CD4-positive, CD25-positive, alpha-beta regulatory T cell (primary cell): ENCODE measurements at regions not wholly inside any gene's neighbourhood (a gene's known extent, or its start where the extent isn't known, plus 50 kb on each side); places are given as distances from the start of the nearest gene placed in this dataset.

ENCODE experiments used
- ATAC-seq, 2 donors: fragments of 150-1000 bp; cut with Tn5 transposase; one replicate each; pipeline ENCODE4 v1.10.0; 2021; ENCODE audit warnings: low read depth in 2 of 2, moderate number of reproducible peaks in 2 of 2, moderate library complexity in 1 of 2
- DNase-seq, 3 donors: peaks; one replicate each; pipeline versions ENCODE4 v3.0.0 to v3.0.0-alpha.2; 2012 to 2022; ENCODE audit warnings: mixed read lengths in 1 of 3
- H3K27ac ChIP-seq: one replicate; pipeline ENCODE4 v1.7.0; 2013; ENCODE audit warnings: mild to moderate bottlenecking, low read length; ENCODE audit not compliant: insufficient read depth, poor library complexity, severe bottlenecking
- H3K27me3 ChIP-seq: one replicate; pipeline ENCODE4 v1.7.0; 2013; ENCODE audit warnings: low read length; ENCODE audit not compliant: control insufficient read depth, insufficient read depth
- H3K36me3 ChIP-seq: one replicate; pipeline ENCODE4 v1.7.0; 2013; ENCODE audit warnings: mild to moderate bottlenecking, low read length, moderate library complexity; ENCODE audit not compliant: control insufficient read depth, insufficient read depth
- H3K4me1 ChIP-seq: 2 replicates; pipeline ENCODE4 v1.7.0; 2013; ENCODE audit warnings: mild to moderate bottlenecking, low read length; ENCODE audit not compliant: insufficient read depth, control insufficient read depth, poor library complexity, severe bottlenecking
- H3K4me3 ChIP-seq: one replicate; pipeline ENCODE4 v1.7.0; 2013; ENCODE audit warnings: low read depth, mild to moderate bottlenecking, low read length, moderate library complexity
- H3K9me3 ChIP-seq, 2 experiments: 1 replicate in 1 of 2; 2 replicates in 1 of 2; pipeline ENCODE4 v1.7.0; 2013; ENCODE audit warnings: low read length in 2 of 2, mild to moderate bottlenecking in 1 of 2, moderate library complexity in 1 of 2; ENCODE audit not compliant: control insufficient read depth in 2 of 2
- H3K27ac Mint-ChIP-seq, 3 donors: one replicate each; pipeline ENCODE4 v1.8.0; 2020 to 2022; ENCODE audit warnings: mild to moderate bottlenecking in 3 of 3, mixed read lengths in 3 of 3, moderate library complexity in 2 of 3
- H3K27me3 Mint-ChIP-seq: one replicate; pipeline ENCODE4 v1.8.0; 2022; ENCODE audit warnings: mild to moderate bottlenecking, mixed read lengths
- H3K36me3 Mint-ChIP-seq: one replicate; pipeline ENCODE4 v1.8.0; 2020; ENCODE audit warnings: mixed read lengths
- H3K4me1 Mint-ChIP-seq, 4 donors: one replicate each; pipeline ENCODE4 v1.8.0; 2020 to 2022; ENCODE audit warnings: mixed read lengths in 4 of 4, mild to moderate bottlenecking in 1 of 4
- H3K4me3 Mint-ChIP-seq, 4 donors: one replicate each; pipeline ENCODE4 v1.8.0; 2020 to 2022; ENCODE audit warnings: mild to moderate bottlenecking in 4 of 4, mixed read lengths in 4 of 4, moderate library complexity in 3 of 4
- H3K9me3 Mint-ChIP-seq, 7 donors: one replicate each; pipeline ENCODE4 v1.8.0; 2020 to 2022; ENCODE audit warnings: mixed read lengths in 7 of 7, mild to moderate bottlenecking in 3 of 7, moderate library complexity in 2 of 7

DNA sequence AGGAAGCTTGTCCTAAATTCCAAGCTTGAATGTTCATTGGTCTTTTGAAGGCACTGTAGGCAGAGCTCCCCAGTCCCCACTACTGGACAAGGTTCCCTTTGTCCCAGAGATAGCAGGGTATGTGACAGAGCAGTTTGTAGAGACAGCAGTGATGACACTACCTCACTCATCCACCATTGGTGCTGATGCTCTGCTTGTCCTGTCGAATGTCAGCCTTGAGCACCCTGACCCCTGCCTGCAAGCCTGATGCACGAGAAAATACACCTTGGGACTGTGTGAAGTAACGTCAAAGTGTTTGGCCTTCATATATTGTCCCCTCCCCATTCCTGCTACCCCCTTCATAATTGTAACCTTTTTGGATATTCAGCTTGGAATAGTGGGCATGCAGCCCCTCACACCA lies 188.9 kb upstream of the EOLA2 start:
- Histone ChIP-seq H3K27ac (no peak overlapping the region), H3K27me3 (no peaks in the 10 kb centered on the region), H3K4me1 (no peaks in the 10 kb centered on the region), H3K9me3 (no peaks in the 10 kb centered on the region), H3K4me3 (no peak overlapping the region), H3K36me3 (no peaks in the 10 kb centered on the region)
- Mint-ChIP-seq H3K36me3 (no peaks in the 10 kb centered on the region), H3K4me1 (no peaks in the 10 kb centered on the region), H3K27me3 (peaks cover 5% of the 10 kb centered on the region), H3K9me3 (peaks cover 0 to 2% (median 0%) of the 10 kb centered on the region in 7 donors), H3K4me3 (no peak overlapping the region), H3K27ac (no peak overlapping the region)
- no peak for DNase-seq
- ATAC-seq: no peak

DNA sequence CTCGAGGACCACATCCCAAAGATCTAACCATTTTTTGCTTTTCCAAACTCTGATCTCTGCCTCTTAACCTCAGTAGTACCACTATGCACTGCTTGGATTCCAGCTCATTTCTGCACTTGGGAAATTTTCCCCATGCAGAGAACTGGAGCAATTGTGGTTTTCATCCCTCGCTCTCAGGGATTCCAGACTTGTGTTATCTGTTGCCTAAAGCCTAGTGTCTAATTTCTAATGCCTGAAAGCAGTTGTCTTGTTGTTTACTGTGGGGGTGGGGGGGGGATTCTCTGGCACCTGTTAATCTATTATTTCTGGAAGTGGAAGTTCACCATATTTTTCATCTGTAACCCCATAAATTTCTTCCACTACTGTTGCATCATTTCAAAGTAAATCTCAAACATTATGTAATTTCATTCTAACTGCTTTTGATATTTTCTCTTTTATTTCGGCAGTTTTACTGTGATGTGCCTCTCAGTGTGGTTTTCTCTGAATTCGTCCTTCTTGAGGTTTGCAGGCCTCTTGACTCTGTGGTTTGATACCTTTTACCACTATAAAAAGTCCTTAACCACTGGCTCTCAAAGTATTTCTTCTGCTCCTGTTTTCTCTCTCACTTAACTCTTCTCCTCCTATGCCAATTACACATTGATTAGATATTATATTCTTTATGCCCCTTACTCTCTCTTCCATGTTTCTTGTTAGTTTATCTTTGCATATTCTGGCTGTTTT lies 205.6 kb upstream of the EOLA2 start:
- Mint-ChIP-seq H3K9me3 (peaks cover 0 to 15% (median 5%) of the 10 kb centered on the region in 7 donors), H3K27me3 (no peaks in the 10 kb centered on the region), H3K27ac (no peak overlapping the region), H3K36me3 (no peaks in the 10 kb centered on the region), H3K4me3 (no peak overlapping the region), H3K4me1 (no peaks in the 10 kb centered on the region)
- no peaks in the 10 kb centered on the region for H3K4me1 ChIP-seq
- no peaks in the 10 kb centered on the region for H3K27me3 ChIP-seq
- H3K36me3 ChIP-seq: no peaks in the 10 kb centered on the region
- ATAC-seq (no peak), DNase-seq (no peak)
- peaks cover 0 to 7% of the 10 kb centered on the region in 2 experiments for H3K9me3 ChIP-seq
- no peak overlapping the region for H3K4me3 ChIP-seq
- H3K27ac ChIP-seq: no peak overlapping the region

DNA sequence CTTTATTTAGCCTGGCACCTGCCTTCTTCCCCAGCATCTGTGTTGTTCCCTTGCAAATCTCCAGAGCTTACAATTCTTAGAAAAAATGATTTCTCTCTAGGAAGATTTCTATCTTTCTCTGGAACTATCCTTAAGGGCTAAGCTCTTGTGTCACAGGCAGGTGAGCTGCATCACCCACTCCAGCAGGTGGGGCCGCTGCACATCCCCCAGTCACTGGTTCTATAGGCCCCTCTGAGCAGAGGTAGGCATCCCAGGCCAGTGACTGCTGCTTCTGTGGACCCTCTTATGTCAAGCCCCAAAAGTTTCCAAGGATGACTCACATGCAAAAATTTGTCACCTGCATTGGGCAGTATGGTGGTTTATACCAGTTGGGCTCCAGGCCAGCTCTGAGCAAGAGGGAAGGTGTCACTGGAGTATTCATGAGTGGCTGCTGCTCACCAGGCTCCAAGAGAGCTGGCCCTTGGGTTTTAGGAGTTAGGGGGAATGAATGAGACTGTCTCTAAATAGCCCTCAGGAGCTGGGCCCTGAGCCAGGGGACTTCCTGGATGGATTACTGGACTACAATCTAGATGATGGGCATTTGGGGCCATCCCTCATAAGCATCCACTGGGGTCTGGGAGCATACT lies 208.1 kb upstream of the EOLA2 start:
- Histone ChIP-seq H3K4me3 (no peak overlapping the region), H3K36me3 (no peaks in the 10 kb centered on the region), H3K27me3 (no peaks in the 10 kb centered on the region), H3K9me3 (peaks cover 0 to 7% of the 10 kb centered on the region in 2 experiments), H3K27ac (no peak overlapping the region), H3K4me1 (no peaks in the 10 kb centered on the region)
- peaks cover 0 to 15% (median 5%) of the 10 kb centered on the region in 7 donors for H3K9me3 Mint-ChIP-seq
- ATAC-seq (no peak), DNase-seq (no peak)
- no peak overlapping the region for H3K27ac Mint-ChIP-seq
- H3K4me3 Mint-ChIP-seq: no peak overlapping the region
- no peaks in the 10 kb centered on the region for H3K27me3 Mint-ChIP-seq
- H3K4me1 Mint-ChIP-seq: no peaks in the 10 kb centered on the region
- H3K36me3 Mint-ChIP-seq: no peaks in the 10 kb centered on the region

DNA sequence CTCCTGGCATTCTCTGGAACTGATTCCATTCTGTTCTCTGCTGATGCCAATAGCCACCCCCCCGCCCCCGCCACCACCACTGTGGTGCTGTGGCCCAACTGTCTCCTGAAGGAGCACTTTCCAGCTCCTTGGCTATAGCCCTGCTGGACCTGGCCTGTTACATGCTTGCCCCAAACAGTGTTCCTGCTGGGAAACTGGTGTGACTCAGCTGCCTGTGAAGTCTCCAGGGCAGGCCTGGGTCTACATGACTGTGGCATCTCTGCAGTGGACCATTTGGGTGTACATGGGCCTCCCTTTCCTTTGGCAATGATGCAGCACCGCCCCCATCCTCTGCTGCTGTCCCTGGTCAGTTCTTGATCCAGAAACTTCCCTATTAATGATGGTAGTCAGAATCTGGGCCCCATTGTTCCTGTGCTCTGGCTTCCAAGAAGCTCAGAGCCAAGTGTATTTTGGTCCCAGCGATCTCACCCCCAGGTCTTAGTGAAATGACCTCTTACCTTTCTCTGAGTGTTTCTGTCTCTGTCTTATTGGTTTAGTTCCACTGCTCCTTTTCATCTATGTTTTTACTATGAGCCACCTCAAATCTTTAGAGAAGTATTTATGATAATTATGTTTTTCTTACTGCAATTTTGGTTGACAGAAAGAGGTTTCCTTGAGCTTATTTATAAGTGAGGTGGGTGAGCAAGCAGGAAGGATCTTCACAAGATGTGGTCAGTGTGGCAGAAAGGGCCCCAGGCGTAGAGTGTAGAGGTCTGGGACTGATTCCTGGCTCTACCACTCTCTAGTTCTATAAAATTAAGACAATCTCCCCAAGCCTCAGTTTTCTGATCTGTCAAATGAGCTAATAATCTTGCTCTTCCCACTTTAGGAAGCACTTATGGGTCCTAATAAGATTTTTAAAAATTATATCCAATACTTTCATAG lies 210.7 kb upstream of the EOLA2 start:
- Mint-ChIP-seq H3K27ac (no peak overlapping the region), H3K9me3 (peaks cover 0 to 1% (median 0%) of the 10 kb centered on the region in 7 donors), H3K27me3 (no peaks in the 10 kb centered on the region), H3K4me3 (no peak overlapping the region), H3K4me1 (no peaks in the 10 kb centered on the region), H3K36me3 (no peaks in the 10 kb centered on the region)
- Histone ChIP-seq H3K27me3 (no peaks in the 10 kb centered on the region), H3K4me1 (no peaks in the 10 kb centered on the region), H3K9me3 (no peaks in the 10 kb centered on the region), H3K4me3 (no peak overlapping the region), H3K27ac (no peak overlapping the region), H3K36me3 (no peaks in the 10 kb centered on the region)
- no peak for DNase-seq
- ATAC-seq: no peak

DNA sequence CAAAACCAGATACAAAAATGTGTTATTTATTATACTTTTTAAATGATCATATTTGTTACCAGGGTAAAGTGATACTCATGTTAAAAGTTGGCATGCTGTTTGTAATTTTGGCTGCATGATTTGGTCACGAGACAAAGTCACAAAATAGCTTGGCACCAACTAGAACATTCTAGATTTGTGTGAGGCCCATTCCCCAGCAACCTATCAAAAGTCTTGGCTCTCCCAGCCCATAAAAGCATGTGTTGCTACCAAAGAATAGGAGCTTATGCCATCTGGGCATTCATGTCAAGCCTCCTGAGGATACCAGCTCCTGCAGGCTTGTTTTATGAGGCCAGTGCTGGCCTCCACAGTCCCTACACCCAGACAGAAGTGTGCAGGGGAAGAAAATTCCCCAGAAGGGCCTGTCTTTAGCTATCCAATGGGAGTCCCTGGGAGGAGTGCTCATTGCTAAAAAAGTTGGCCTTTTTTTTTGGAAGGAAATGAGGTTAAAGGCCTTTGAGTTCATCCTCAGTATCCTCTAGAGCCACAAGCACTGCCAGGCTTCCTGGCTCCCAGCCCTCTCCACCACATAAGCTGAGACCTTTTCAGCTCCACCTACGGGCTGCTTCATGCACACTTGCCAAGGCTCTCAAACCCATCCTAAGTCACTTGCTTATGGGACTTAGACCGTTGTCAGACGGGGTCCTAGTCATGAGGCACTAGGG lies 211.9 kb upstream of the EOLA2 start:
- ATAC-seq (no peak), DNase-seq (no peak)
- no peaks in the 10 kb centered on the region for H3K27me3 Mint-ChIP-seq
- no peaks in the 10 kb centered on the region for H3K4me1 ChIP-seq
- H3K9me3 Mint-ChIP-seq: peaks cover 0 to 1% (median 0%) of the 10 kb centered on the region in 7 donors
- no peak overlapping the region for H3K27ac ChIP-seq
- H3K4me1 Mint-ChIP-seq: no peaks in the 10 kb centered on the region
- no peaks in the 10 kb centered on the region for H3K36me3 Mint-ChIP-seq
- H3K27me3 ChIP-seq: no peaks in the 10 kb centered on the region
- no peak overlapping the region for H3K27ac Mint-ChIP-seq
- no peak overlapping the region for H3K4me3 Mint-ChIP-seq
- no peaks in the 10 kb centered on the region for H3K36me3 ChIP-seq
- no peaks in the 10 kb centered on the region for H3K9me3 ChIP-seq
- no peak overlapping the region for H3K4me3 ChIP-seq

DNA sequence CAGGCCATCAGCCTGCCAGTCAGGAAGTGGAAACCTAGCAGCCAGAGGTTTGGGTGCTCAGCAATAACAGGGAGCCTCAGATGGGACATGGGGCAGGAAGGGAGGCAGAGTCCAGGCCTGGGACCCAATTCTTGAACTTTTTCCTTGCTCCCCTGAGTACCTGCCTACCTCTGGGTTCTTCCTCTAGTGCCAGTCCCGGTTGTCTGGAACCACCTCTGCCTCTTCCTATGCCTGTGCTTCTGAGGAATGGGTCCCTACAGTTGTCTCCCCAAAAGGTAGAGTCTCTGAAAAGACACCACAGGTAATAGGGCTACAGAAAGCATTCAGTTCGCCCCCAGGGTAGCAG lies 212.4 kb upstream of the MAMLD1 start:
- H3K27me3 ChIP-seq: no peaks in the 10 kb centered on the region
- no peaks in the 10 kb centered on the region for H3K36me3 ChIP-seq
- Mint-ChIP-seq H3K4me3 (no peak overlapping the region), H3K4me1 (no peaks in the 10 kb centered on the region), H3K36me3 (no peaks in the 10 kb centered on the region), H3K27me3 (no peaks in the 10 kb centered on the region), H3K9me3 (no peaks in the 10 kb centered on the region), H3K27ac (no peak overlapping the region)
- H3K4me3 ChIP-seq: no peak overlapping the region
- H3K4me1 ChIP-seq: no peaks in the 10 kb centered on the region
- no peaks in the 10 kb centered on the region for H3K9me3 ChIP-seq
- DNase-seq (no peak), ATAC-seq (no peak)
- H3K27ac ChIP-seq: no peak overlapping the region

DNA sequence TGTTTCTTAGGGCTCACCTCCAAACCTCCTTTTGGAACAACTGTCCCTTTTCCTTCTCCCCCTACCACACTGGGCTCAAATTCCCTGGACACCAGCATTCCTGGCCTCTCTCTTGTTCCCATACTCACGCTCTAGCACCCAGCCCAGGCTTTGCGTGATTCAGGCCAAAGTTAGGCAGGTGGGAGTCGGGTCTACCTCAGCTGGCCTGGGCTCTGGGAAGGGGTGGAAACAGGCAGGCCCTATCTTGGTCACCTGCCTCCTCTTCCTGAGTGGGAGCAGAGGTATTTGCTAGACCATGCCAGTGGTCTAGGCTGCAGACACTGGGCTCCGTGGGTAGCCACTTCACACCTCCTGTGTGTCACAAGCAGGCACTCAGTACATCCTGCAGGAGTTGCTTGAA lies 211.1 kb upstream of the MAMLD1 start:
- no peak for ATAC-seq
- H3K4me3 Mint-ChIP-seq: no peak overlapping the region
- H3K27me3 ChIP-seq: no peaks in the 10 kb centered on the region
- H3K27ac ChIP-seq: no peak overlapping the region
- H3K4me1 ChIP-seq: no peaks in the 10 kb centered on the region
- no peaks in the 10 kb centered on the region for H3K9me3 ChIP-seq
- H3K9me3 Mint-ChIP-seq: peaks cover 0 to 2% (median 0%) of the 10 kb centered on the region in 7 donors
- no peaks in the 10 kb centered on the region for H3K27me3 Mint-ChIP-seq
- DNase-seq: no peak
- H3K27ac Mint-ChIP-seq: no peak overlapping the region
- H3K36me3 Mint-ChIP-seq: no peaks in the 10 kb centered on the region
- H3K36me3 ChIP-seq: no peaks in the 10 kb centered on the region
- H3K4me1 Mint-ChIP-seq: no peaks in the 10 kb centered on the region
- H3K4me3 ChIP-seq: no peak overlapping the region
